ENCODE measurements at regions not wholly inside any gene's neighbourhood (a gene's known extent, or its start where the extent isn't known, plus 50 kb on each side); places are given as distances from the start of the nearest gene placed in this dataset.
A peak's percentile ranks its signal among the peaks of the same experiment; 100 is the strongest.
"Not testable (repeated sequence)": the region's sequence is repeated elsewhere in the genome, so short reads cannot be mapped to it uniquely, and the experiment has no call there.

DNA sequence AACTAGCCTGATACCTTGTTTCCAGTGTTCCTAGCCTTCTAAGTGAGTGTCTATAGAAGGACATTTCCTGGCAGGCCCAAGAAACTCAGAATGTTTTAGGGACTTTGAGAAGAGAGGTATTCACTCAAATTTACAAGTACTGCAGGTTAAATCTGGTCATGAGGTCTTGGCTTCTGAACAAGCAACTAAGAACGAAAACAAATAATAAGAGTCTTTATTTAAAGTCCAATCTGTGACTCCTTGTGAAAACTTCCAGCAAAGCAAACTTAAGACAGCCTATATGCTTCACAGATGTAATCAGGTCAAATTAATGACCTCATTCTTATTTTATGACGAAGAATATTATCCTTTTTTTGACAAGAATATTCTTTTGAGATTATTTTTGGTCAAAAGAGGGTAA, 79.4 kb upstream of the PRSS16 start:
- no peak for DNase-seq

- no peak for DNase-seq
Observed at GRCh38 chr6:27168586-27169443, 78.7 kb upstream of the PRSS16 start.

GRCh38 chr6:27172524-27173231, 74.8 kb upstream of the PRSS16 start:
- DNase-seq, result not testable (repeated sequence)

DNA sequence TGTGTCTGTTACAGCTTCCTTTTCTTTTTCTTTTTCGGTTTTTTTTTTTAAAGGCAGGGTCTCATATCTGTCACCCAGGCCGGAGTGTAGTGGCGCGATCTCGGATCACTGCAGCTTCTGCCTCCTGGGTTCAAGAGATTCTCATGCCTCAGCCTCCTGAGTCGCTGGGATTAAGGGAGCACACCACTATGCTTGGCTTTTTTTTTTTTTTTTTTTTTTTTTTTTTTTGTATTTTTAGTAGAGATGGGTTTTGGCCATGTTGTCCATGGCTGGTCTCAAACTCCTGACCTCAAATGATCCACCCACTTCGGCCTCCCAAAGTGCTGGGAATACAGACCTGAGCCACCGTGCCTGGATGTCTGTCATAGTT, 74.3 kb upstream of the PRSS16 start:
- not testable (repeated sequence) for DNase-seq

DNA sequence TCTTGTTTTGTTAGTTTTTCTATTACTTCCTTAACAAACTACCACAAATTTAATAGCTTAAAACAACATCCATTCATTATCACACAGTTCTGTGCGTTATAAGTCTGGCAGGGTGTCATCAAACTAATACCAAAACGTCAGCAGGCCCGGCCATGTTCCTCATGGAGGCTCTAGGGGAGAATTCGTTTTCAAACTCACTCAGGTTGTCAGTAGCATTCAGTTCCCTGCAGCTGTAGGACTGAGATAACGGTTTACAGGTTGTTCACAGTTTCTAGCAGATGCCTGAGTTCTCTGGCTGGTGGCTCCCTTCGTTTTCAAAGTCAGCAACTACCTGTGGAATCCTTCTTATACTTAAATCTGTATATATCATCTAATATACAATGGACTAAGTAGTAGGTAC, 72.5 kb upstream of the PRSS16 start:
- no peak for DNase-seq

DNA sequence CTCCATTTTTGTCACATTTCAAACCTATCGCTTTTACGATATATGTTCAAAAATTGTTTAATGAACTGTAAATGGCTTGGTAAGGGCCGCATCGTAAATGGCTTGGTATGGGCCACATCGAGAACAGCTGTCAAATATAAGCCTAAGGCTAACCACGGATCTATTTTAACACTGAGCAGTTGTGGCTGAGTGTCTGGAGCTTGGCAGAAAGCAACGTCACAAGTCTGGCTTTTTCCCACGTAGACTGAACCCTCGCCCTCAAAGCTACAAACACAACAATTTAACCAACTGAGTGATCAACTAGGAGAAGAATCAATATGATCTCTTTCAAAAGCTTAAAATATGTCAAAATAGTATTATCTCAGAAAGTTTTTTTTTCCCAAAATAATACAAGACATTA, 71.4 kb upstream of the PRSS16 start:
- no peak for DNase-seq

- DNase-seq, result peak; percentile 59
Observed at GRCh38 chr6:27176523-27177484, 70.7 kb upstream of the PRSS16 start.

DNA sequence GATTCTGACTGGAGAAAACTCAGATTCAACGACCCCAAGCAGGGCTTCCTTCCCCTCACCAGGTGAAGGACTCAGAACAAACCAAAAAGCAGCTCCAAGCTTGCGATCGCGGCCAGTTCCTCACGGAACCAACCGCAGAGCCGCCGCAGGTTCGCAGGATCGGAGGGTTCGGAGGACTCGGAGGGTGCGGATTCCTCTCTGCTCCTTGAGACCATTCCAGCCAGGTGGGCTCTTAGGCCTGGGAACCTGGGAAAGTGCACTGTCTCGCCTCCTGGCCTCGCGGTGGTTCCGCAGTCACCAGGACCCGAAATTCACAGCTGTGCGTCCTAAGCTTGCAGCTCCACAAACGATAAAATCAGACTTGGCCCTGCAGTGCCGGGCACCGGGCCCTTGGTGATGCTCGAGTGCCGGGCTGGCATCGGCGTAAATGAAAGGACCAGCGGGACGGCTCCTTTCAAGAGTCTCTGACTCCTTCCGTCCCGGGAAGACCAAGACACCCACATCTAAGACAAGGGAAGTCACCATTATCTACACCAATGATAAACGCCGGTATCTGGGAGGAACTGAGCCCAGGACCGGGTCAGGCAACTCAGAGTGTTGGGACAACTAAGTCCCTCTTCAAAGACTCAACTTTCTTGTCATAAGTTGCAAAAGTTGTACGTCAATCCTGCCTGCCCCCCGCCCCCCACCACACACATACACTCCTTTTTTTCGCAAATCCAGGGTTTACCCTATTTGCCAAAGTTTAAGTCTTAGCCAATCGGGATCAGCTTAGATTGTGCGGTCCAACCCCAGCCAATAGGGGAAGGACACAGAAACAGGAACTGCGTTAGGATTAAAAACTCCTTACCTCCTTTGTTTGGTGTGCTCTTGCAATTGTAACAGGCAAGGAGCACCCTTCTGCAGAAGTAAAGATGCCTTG, 69.8 kb upstream of the PRSS16 start:
- DNase-seq, result peak; percentile 61

- no peak for DNase-seq
Observed at GRCh38 chr6:27178407-27178730, 69.1 kb upstream of the PRSS16 start.

DNA sequence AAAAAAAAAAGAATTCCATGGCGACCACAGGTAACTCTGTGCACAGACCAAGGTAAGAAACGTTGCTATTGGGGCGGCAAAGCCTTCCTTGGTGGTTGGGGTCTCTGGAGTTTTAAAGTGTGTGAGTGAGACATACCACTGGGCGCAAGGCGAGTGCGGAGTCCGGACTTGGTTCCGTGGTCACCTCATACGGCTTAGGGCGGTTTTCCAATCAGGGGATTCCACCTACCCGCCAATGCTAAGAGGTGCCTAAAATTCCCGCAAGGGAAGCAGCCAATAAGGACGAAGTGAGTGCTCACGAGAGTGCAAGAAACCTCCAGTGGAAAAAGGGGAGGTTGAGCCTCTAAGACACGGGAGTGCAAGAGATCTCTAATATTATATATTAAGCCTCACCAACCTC, 68.6 kb upstream of the PRSS16 start:
- no peak for DNase-seq

- DNase-seq, result no peak
Observed at GRCh38 chr6:27183060-27183832, 64.3 kb upstream of the PRSS16 start.

GRCh38 chr6:27187231-27188060, 60.1 kb upstream of the PRSS16 start:
- no peak for DNase-seq

GRCh38 chr6:27188061-27188884, 59.2 kb upstream of the PRSS16 start:
- peak; percentile 18 for DNase-seq

GRCh38 chr6:27188885-27189418, 58.5 kb upstream of the PRSS16 start:
- DNase-seq, result peak; percentile 33

DNA sequence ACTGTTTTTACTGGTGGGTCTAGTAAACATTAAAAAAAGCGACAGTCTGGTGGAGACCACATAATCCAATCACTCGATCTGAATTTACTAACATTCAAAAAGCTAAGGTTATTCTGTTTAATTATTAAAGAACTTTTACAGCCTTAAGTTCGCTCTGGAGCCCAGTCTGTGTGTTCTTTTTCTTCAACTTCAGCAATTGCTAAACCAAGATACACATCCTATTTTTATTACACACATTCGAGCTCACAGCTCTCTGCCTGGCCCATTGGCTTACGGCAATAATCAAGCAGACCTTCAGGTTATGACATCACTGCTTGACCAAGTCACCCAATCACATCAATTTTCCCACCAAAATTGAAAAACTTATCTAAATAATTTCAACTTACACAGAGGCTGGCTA, 57.4 kb upstream of the PRSS16 start:
- DNase-seq, result no peak

DNA sequence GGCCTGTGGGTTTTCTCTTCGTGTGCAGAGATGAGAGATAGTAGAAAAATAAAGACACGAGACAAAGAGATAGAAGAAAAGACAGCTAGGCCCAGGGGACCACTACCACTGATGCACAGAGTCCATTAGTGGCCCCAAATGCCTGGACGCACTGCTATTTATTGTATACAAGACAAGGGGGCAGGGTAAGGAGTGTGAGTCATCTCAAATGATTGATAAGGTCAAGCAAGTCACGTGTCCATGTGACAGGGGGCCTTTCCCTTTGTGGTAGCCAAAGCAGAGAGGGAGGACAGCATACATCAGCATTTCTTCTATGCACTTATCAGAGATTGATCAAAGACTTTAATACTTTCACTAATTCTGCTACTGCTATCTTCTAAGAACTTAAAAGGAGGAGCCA, 53.0 kb upstream of the PRSS16 start:
- not testable (repeated sequence) for DNase-seq

DNA sequence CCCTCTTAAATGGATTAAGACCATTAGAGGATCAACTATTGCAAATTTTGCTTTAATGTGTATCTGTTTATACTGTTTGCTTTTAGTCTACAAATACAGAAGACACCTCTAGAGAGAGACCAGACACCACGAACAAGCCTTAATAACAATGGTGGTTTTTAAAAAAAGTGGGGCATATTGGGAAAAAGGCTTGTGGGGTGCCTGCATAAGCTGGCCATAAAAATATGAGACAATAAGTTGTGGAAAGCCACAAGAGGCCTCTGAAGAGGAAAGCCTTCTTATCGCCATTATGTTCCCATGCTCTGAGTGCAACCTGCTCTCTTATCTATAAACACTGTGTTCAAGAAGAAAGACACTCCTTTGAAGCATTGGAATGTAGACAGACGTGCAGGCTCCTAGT, 52.0 kb upstream of the PRSS16 start:
- not testable (repeated sequence) for DNase-seq
